OCI-LY1 (cell line): ENCODE measurements at regions not wholly inside any gene's neighbourhood (a gene's known extent, or its start where the extent isn't known, plus 50 kb on each side); places are given as distances from the start of the nearest gene placed in this dataset.

Experiments used
- EZH2 ChIP-seq: fragments of 200-600 bp; sonication (generic), shearing (Covaris generic); IDR thresholded peaks from 2 replicates; pipeline ENCODE4 v1.8.0; 2017; ENCODE audit warnings: borderline replicate concordance, mixed run types, mild to moderate bottlenecking, antibody characterized with exemption, low read length, moderate library complexity, mixed read lengths
- TF ChIP-seq, protein P1 (sequence below): fragments of 200-600 bp; sonication (generic), shearing (Covaris generic); IDR thresholded peaks from 2 replicates; pipeline ENCODE4 v1.5.1; 2017; ENCODE audit warnings: mild to moderate bottlenecking, antibody characterized with exemption, low read length, moderate library complexity, mixed read lengths

DNA sequence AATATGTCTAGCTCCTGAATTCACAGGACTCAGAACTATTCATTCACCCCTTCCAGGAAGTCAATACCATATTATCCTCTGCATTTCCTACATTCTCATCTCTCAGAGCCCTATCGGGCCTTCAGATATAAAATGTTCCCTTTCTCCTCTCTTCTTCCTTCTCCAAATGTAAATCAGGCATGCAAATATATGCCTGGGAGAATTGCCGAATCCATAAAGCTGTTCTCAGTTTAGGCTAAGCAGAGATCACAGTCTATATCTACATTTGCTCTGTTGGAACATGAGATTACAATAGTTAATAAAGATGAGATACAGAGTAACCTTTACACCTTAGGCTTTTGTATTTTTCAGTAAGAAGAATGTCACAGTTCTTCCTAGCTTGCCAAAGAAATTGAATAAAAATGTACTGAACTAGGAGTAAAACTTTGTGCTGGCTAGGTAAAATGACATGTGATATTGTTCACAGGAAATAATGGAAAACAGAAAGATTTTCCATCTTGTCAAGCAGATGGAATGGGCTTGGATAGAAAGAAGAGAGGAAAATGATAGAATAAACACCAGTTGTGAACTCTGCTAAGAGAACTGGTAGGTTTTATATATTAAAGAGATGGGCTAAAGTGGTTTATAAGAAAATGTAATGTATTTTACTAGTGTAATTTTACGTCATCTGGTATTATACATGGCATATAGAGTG lies 161.5 kb downstream of the NRIP1 start:
- TF ChIP-seq, protein P1, sequence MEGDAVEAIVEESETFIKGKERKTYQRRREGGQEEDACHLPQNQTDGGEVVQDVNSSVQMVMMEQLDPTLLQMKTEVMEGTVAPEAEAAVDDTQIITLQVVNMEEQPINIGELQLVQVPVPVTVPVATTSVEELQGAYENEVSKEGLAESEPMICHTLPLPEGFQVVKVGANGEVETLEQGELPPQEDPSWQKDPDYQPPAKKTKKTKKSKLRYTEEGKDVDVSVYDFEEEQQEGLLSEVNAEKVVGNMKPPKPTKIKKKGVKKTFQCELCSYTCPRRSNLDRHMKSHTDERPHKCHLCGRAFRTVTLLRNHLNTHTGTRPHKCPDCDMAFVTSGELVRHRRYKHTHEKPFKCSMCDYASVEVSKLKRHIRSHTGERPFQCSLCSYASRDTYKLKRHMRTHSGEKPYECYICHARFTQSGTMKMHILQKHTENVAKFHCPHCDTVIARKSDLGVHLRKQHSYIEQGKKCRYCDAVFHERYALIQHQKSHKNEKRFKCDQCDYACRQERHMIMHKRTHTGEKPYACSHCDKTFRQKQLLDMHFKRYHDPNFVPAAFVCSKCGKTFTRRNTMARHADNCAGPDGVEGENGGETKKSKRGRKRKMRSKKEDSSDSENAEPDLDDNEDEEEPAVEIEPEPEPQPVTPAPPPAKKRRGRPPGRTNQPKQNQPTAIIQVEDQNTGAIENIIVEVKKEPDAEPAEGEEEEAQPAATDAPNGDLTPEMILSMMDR: no peak
- TF ChIP-seq EZH2: no peak
